ENCODE measurements at regions not wholly inside any gene's neighbourhood (a gene's known extent, or its start where the extent isn't known, plus 50 kb on each side); places are given as distances from the start of the nearest gene placed in this dataset.

DNA sequence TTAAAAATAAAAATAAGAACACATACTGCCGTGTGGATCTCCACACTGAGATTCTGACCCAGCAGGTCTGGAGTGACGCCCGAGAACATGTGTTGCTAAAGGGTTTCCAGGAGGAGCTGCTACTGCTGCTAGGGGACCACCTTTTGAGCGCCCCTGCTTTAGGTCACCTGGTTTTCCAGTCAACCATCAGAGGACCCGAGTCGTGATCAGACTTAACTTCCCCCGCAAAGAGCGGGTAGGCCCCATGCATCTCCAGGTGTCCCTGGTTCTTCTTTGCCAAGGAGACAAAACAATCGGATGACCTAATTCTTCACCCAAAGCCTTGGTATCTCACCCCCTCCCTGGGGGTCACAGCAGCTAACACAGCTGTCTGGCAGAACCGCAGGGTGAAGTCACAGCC is 51.1 kb upstream of the STX16 start:
- no peak for TF ChIP-seq MAZ (IDR thresholded peaks at IDR 0.05; ENCODE audit: borderline replicate concordance, low read depth, low read length)
- no peak for TF ChIP-seq CEBPB (IDR thresholded peaks at IDR 0.05; ENCODE audit: low read depth, low read length)
- TF ChIP-seq, protein P1, sequence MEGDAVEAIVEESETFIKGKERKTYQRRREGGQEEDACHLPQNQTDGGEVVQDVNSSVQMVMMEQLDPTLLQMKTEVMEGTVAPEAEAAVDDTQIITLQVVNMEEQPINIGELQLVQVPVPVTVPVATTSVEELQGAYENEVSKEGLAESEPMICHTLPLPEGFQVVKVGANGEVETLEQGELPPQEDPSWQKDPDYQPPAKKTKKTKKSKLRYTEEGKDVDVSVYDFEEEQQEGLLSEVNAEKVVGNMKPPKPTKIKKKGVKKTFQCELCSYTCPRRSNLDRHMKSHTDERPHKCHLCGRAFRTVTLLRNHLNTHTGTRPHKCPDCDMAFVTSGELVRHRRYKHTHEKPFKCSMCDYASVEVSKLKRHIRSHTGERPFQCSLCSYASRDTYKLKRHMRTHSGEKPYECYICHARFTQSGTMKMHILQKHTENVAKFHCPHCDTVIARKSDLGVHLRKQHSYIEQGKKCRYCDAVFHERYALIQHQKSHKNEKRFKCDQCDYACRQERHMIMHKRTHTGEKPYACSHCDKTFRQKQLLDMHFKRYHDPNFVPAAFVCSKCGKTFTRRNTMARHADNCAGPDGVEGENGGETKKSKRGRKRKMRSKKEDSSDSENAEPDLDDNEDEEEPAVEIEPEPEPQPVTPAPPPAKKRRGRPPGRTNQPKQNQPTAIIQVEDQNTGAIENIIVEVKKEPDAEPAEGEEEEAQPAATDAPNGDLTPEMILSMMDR (conservative IDR thresholded peaks at IDR 0.05; ENCODE audit: low read depth, low read length), result no peak

Measured in IMR-90 (cell line).